ENCODE measurements at regions not wholly inside any gene's neighbourhood (a gene's known extent, or its start where the extent isn't known, plus 50 kb on each side); places are given as distances from the start of the nearest gene placed in this dataset.
A peak's percentile ranks its signal among the peaks of the same experiment; 100 is the strongest.

DNA sequence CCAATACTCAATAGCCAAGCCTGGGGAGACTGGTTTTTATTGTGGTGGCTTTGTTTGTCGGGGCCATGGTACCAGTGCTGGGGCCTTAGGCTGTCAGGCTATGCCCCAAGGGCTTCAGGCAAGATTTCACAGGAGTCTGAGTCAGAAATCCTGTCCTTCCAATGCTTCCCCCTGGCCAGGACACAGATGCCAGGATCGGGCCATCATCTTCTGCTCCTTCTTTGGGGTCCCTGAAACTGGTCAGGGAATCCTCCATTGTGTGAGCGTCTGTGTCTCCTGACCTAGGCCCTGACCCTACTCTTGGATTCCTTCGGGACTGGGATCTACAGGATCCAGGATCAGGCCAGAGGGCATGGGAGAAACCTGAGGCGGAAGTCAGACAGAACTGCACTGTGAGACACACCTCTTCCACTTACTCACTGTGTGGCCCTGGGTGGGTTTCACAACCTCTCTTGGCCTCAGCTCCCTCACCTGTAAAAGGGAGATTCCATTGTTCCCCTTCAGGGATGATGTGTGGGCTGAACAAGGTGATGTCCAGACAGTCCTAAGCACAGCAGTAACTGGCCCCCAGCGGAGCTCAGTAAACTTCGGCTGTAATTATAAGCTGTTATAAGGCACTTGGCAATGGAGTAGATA lies 292.7 kb downstream of the UACA start:
- no peak overlapping the region for H3K27ac ChIP-seq
- no peaks in the 10 kb centered on the region for H3K9me3 ChIP-seq
- 79 to 89% (median 89%) methylated on average over 7 of the region's 7 CpGs for WGBS, 3 donors
- H3K4me3 ChIP-seq, result no peak overlapping the region
- no peak for TF ChIP-seq POLR2A (IDR thresholded peaks at IDR 0.05)
- TF ChIP-seq EP300 (IDR thresholded peaks at IDR 0.05), result no peak
- TF ChIP-seq, protein P1, sequence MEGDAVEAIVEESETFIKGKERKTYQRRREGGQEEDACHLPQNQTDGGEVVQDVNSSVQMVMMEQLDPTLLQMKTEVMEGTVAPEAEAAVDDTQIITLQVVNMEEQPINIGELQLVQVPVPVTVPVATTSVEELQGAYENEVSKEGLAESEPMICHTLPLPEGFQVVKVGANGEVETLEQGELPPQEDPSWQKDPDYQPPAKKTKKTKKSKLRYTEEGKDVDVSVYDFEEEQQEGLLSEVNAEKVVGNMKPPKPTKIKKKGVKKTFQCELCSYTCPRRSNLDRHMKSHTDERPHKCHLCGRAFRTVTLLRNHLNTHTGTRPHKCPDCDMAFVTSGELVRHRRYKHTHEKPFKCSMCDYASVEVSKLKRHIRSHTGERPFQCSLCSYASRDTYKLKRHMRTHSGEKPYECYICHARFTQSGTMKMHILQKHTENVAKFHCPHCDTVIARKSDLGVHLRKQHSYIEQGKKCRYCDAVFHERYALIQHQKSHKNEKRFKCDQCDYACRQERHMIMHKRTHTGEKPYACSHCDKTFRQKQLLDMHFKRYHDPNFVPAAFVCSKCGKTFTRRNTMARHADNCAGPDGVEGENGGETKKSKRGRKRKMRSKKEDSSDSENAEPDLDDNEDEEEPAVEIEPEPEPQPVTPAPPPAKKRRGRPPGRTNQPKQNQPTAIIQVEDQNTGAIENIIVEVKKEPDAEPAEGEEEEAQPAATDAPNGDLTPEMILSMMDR (IDR thresholded peaks at IDR 0.05), result no peak
- H3K36me3 ChIP-seq, result no peaks in the 10 kb centered on the region
- no peak for DNase-seq
- intact Hi-C loops (cut with DNase I), result loop anchor here in 1 of 4 donors (5.0 kb wide), 1 partner anchor 993 kb away; no protein-coding TSS in a partner anchor
- peaks cover 2% of the 10 kb centered on the region for H3K4me1 ChIP-seq (ENCODE audit: insufficient read depth)
- H3K27me3 ChIP-seq, result no peaks in the 10 kb centered on the region

DNA sequence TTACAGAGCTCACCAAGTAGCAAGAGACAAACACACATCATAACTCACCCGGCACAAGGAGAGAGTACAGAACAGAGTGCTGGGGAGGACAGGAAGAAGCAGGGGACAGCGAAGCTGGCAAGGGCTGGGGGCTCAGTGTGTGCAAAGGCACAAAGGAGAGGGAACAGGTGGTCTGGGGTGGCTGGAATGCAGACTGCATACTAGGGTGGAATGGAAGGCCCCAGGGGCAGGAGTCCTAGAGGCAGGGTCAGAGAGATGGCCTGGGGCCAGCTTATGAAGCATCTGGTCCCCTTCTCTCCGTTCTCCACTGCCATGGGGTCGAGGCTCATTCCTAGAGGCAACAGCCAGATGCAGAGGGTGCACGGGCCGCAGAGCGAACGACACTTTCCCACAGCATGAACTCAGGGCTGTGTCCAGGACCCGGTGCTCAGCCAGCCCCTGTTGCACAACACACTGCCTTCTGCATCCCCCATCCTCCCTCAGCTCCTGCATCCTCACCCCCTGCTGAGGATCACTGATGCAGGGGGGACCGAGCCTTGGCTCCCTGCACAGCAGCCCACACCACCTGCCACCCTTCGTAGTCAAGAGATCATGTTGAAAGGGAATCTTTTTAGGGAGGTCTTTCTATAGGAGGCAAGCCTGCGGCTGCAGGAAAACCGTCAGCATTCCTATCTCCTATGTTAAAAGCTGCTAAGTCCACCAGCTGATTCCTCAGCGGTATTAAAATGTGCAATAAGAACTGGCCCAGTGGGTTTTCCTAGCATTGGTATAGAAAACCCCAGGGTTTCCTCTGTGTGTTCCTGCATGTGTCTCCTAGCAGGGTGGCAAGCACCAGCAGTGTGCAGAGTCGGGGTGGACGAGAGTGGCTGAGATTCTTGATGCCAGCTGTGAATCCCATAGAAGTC lies 293.5 kb downstream of the UACA start:
- intact Hi-C loops (cut with DNase I), result loop anchor here in 2 of 4 donors (5.0 to 10.0 kb wide), 2 partner anchors 993 to 995 kb away; no protein-coding TSS in a partner anchor
- H3K9me3 ChIP-seq, result no peaks in the 10 kb centered on the region
- no peak for TF ChIP-seq POLR2A (IDR thresholded peaks at IDR 0.05)
- TF ChIP-seq EP300 (IDR thresholded peaks at IDR 0.05), result no peak
- TF ChIP-seq, protein P1 (IDR thresholded peaks at IDR 0.05), result no peak
- no peaks in the 10 kb centered on the region for H3K36me3 ChIP-seq
- WGBS, 3 donors, result 60 to 71% (median 67%) methylated on average over 16 of the region's 16 CpGs
- no peak overlapping the region for H3K4me3 ChIP-seq
- H3K4me1 ChIP-seq (ENCODE audit: insufficient read depth), result peaks cover 2% of the 10 kb centered on the region
- H3K27ac ChIP-seq, result no peak overlapping the region
- no peaks in the 10 kb centered on the region for H3K27me3 ChIP-seq
- no peak for DNase-seq

DNA sequence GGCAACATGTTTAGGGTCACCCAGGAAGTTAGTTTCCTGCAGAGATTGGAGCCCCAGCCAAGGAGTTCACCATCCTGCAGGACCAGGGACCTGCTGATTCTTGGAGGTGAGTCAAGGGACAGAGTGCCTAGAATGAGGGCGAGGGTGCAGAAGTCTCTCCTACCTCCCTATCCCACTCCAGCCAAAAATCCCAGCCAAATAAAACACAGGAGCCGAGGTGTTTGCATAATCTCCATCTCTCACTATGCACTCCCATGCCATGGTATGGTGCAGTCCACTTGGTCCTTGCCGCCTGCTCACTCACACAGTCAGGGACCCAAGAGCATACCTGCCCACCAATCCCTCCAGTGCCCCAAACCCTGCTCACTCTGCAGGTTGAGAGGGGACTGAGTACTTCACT lies 294.2 kb downstream of the UACA start:
- DNase-seq, result no peak
- Histone ChIP-seq H3K36me3 (no peaks in the 10 kb centered on the region), H3K9me3 (no peaks in the 10 kb centered on the region), H3K27me3 (no peaks in the 10 kb centered on the region), H3K4me3 (no peak overlapping the region), H3K4me1 (ENCODE audit: insufficient read depth) (peaks cover 2% of the 10 kb centered on the region), H3K27ac (no peak overlapping the region)
- 80 to 92% (median 81%) methylated on average over 3 of the region's 3 CpGs for WGBS, 3 donors
- TF ChIP-seq EP300 (IDR thresholded peaks at IDR 0.05) (no peak), POLR2A (IDR thresholded peaks at IDR 0.05) (no peak)
- TF ChIP-seq, protein P1 (IDR thresholded peaks at IDR 0.05), result no peak
- intact Hi-C loops (cut with DNase I), result loop anchor here in 1 of 4 donors (10.0 kb wide), 1 partner anchor 994 kb away; no protein-coding TSS in a partner anchor

DNA sequence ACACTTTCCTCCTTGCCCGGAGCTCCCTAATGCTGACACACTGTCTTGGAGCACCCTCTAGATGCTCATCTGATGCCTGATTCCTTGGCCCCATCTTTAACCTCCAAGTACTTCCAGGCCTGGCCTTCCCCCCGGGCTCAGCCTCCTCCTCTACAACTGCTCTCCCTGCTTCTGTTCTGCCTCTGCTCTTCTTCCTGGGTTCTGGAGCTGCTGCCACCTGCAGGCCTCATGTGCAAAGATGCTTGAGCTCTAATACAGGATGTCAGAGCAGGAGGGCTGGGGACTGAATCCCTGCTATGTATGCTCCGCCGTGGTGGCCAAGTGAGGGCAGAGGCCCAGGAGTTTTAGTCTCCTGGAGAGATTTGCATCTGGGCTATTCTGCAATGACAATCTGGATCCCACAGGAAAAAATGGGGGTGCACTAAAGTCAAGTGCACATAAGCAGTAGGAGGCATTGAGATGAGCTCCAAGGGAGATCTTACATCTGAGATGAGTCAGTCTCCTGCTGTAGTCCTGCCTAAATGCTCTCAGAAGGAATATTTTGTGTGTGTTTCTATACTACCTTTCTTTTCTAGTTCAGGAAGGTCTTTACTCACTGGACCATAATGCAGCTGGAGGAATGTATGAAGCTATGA lies 296.3 kb downstream of the UACA start:
- peak; percentile 30 to 67 (median 53) for DNase-seq
- Histone ChIP-seq H3K4me3 (no peak overlapping the region), H3K4me1 (ENCODE audit: insufficient read depth) (no peaks in the 10 kb centered on the region), H3K27me3 (no peaks in the 10 kb centered on the region), H3K36me3 (no peaks in the 10 kb centered on the region), H3K9me3 (no peaks in the 10 kb centered on the region), H3K27ac (no peak overlapping the region)
- WGBS, 3 donors, result 23 to 42% (median 39%) methylated on average over 4 of the region's 4 CpGs
- intact Hi-C loops (cut with DNase I), result loop anchor here in 1 of 4 donors (10.0 kb wide), 1 partner anchor 992 kb away; no protein-coding TSS in a partner anchor
- TF ChIP-seq, protein P1 (IDR thresholded peaks at IDR 0.05), result peak in 1 of 3 donors; percentile 32
- no peak for TF ChIP-seq EP300 (IDR thresholded peaks at IDR 0.05)
